ENCODE measurements at regions not wholly inside any gene's neighbourhood (a gene's known extent, or its start where the extent isn't known, plus 50 kb on each side); places are given as distances from the start of the nearest gene placed in this dataset.

- DNase-seq = no peak
These were observed 511.3 kb downstream of the HAO1 start for GRCh38 chr20:7428946-7429345.

- no peak for DNase-seq
These were observed 507.6 kb downstream of the HAO1 start for GRCh38 chr20:7432612-7433011.

GRCh38 chr20:7437311-7437710 is 502.9 kb downstream of the HAO1 start:
- DNase-seq = no peak

- DNase-seq = no peak
These were observed 491.0 kb downstream of the HAO1 start for GRCh38 chr20:7449269-7449668.

- no peak for DNase-seq
These were observed 487.4 kb downstream of the HAO1 start for GRCh38 chr20:7452890-7453289.

GRCh38 chr20:7454047-7454446 is 486.2 kb downstream of the HAO1 start:
- no peak for DNase-seq

GRCh38 chr20:7458459-7458858 is 481.8 kb downstream of the HAO1 start:
- DNase-seq = no peak

- DNase-seq = no peak
These were observed 481.2 kb downstream of the HAO1 start for GRCh38 chr20:7459083-7459482.

- no peak for DNase-seq
These were observed 477.0 kb downstream of the HAO1 start for GRCh38 chr20:7463290-7463689.

- no peak for DNase-seq
These were observed 469.3 kb downstream of the HAO1 start for GRCh38 chr20:7470912-7471311.

- no peak for DNase-seq
These were observed 450.0 kb downstream of the HAO1 start for GRCh38 chr20:7490288-7490687.

- no peak for DNase-seq
These were observed 448.0 kb downstream of the HAO1 start for GRCh38 chr20:7492257-7492656.

GRCh38 chr20:7493311-7493710 is 446.9 kb downstream of the HAO1 start:
- no peak for DNase-seq

GRCh38 chr20:7496394-7496991 is 443.8 kb downstream of the HAO1 start:
- no peak for DNase-seq

- DNase-seq = no peak
These were observed 442.3 kb downstream of the HAO1 start for GRCh38 chr20:7497985-7498384.

- no peak for DNase-seq
These were observed 441.1 kb downstream of the HAO1 start for GRCh38 chr20:7499201-7499600.

- DNase-seq = no peak
These were observed 440.0 kb downstream of the HAO1 start for GRCh38 chr20:7500231-7500663.

GRCh38 chr20:7503501-7503900 is 436.8 kb downstream of the HAO1 start:
- no peak for DNase-seq

GRCh38 chr20:7505152-7505834 is 435.0 kb downstream of the HAO1 start:
- no peak for DNase-seq

GRCh38 chr20:7505835-7506221 is 434.4 kb downstream of the HAO1 start:
- no peak for DNase-seq

- no peak for DNase-seq
These were observed 423.6 kb downstream of the HAO1 start for GRCh38 chr20:7516621-7517111.

GRCh38 chr20:7520361-7520760 is 419.9 kb downstream of the HAO1 start:
- no peak for DNase-seq

GRCh38 chr20:7523288-7523687 is 417.0 kb downstream of the HAO1 start:
- DNase-seq = no peak

- DNase-seq = no peak
These were observed 400.2 kb downstream of the HAO1 start for GRCh38 chr20:7540018-7540417.

- DNase-seq = no peak
These were observed 399.3 kb downstream of the HAO1 start for GRCh38 chr20:7540923-7541322.

Measured in activated CD4-positive, alpha-beta T cell treated with anti-CD3 and anti-CD28 coated beads, Interleukin-10, Interleukin-2, amounts not matched to agents 100 ng/mL and 50 ng/mL, durations not matched to agents 16 hours and 8 hours (primary cell).